IMR-90 (cell line): ENCODE measurements at regions not wholly inside any gene's neighbourhood (a gene's known extent, or its start where the extent isn't known, plus 50 kb on each side); places are given as distances from the start of the nearest gene placed in this dataset.

Source experiments
- ATAC-seq: fragments of 200-7000 bp; cut with Tn5 transposase; 2 replicates; pipeline ENCODE4 v1.9.1; 2020; ENCODE audit warnings: low read depth, mild to moderate bottlenecking, moderate library complexity
- BruUV-seq: library from RNA; stranded (reverse); fragments of 400-500 nt; replicated peaks from 2 replicates; lab custom pipeline; 2021; lab: Mats Ljungman, UMichigan
- CTCF ChIA-PET: fragments of 300-600 bp; formaldehyde crosslinking; extraction: SDS; loops from one replicate; lab custom pipeline; 2021; ENCODE audit warnings: antibody characterized with exemption; lab: Yijun Ruan, JAX
- POLR2A ChIA-PET: fragments of 300-600 bp; sonication (Branson Sonifier 250); formaldehyde crosslinking; loops from one replicate; lab custom pipeline; 2022; ENCODE audit warnings: antibody characterized with exemption; ENCODE audit not compliant: unreplicated experiment; lab: Charles Lee
- DNase-seq: peaks from one replicate; pipeline ENCODE4 v3.0.0; 2013
- H2AFZ ChIP-seq: replicated peaks from 2 replicates; pipeline ENCODE3; 2013; ENCODE audit warnings: low read length, mild to moderate bottlenecking; ENCODE audit not compliant: poor library complexity
- H2AK5ac ChIP-seq: 2 replicates; pipeline ENCODE4 v1.6.1; 2013; ENCODE audit warnings: low read depth, low read length, inconsistent platforms
- H2AK9ac ChIP-seq: replicated peaks from 2 replicates; pipeline ENCODE3; 2013; ENCODE audit warnings: mild to moderate bottlenecking, low read depth, low read length, moderate library complexity; ENCODE audit not compliant: poor library complexity
- H2BK120ac ChIP-seq: 2 replicates; pipeline ENCODE4 v1.6.1; 2013; ENCODE audit warnings: low read depth, low read length, inconsistent platforms
- H2BK15ac ChIP-seq: 3 replicates; pipeline ENCODE4 v1.6.1; 2013; ENCODE audit warnings: low read depth, low read length, inconsistent platforms
- H2BK20ac ChIP-seq: 2 replicates; pipeline ENCODE4 v1.6.1; 2013; ENCODE audit warnings: low read depth, mild to moderate bottlenecking, inconsistent platforms, low read length, moderate library complexity
- H2BK5ac ChIP-seq: 2 replicates; pipeline ENCODE4 v1.6.1; 2013; ENCODE audit warnings: mild to moderate bottlenecking, low read depth, low read length, inconsistent platforms; ENCODE audit not compliant: poor library complexity, severe bottlenecking
- H3K14ac ChIP-seq: replicated peaks from 2 replicates; pipeline ENCODE4 v1.6.1; 2013; ENCODE audit warnings: low read depth, low read length, inconsistent platforms
- H3K18ac ChIP-seq: 2 replicates; pipeline ENCODE4 v1.6.1; 2013; ENCODE audit warnings: low read depth, low read length, control low read depth
- H3K23ac ChIP-seq: 2 replicates; pipeline ENCODE4 v1.6.1; 2013; ENCODE audit warnings: low read depth, low read length, inconsistent platforms
- H3K27ac ChIP-seq: 2 replicates; pipeline ENCODE4 v1.5.1; 2013; ENCODE audit warnings: mild to moderate bottlenecking, control low read depth, low read length; ENCODE audit not compliant: insufficient read depth
- H3K27me3 ChIP-seq: 2 replicates; pipeline ENCODE4 v1.6.1; 2013; ENCODE audit warnings: low read length; ENCODE audit not compliant: control insufficient read depth, insufficient read depth
- H3K36me3 ChIP-seq: 2 replicates; pipeline ENCODE4 v1.6.1; 2013; ENCODE audit warnings: low read length, mixed read lengths; ENCODE audit not compliant: control insufficient read depth, insufficient read depth
- H3K4ac ChIP-seq: 2 replicates; pipeline ENCODE4 v1.6.1; 2013; ENCODE audit warnings: low read depth, low read length, inconsistent platforms
- H3K4me1 ChIP-seq: 2 replicates; pipeline ENCODE4 v1.6.1; 2013; ENCODE audit warnings: low read length, mixed read lengths; ENCODE audit not compliant: control insufficient read depth, insufficient read depth
- H3K4me2 ChIP-seq: 2 replicates; pipeline ENCODE4 v1.6.1; 2013; ENCODE audit warnings: low read depth, mild to moderate bottlenecking, control low read depth, low read length, moderate library complexity
- H3K4me3 ChIP-seq: 2 replicates; pipeline ENCODE4 v1.5.1; 2013; ENCODE audit warnings: low read depth, mild to moderate bottlenecking, control low read depth, low read length, moderate library complexity; ENCODE audit not compliant: insufficient read depth
- H3K56ac ChIP-seq: 2 replicates; pipeline ENCODE4 v1.6.1; 2013; ENCODE audit warnings: low read length, inconsistent platforms; ENCODE audit not compliant: insufficient read depth; ENCODE audit errors: extremely low read depth
- H3K79me1 ChIP-seq, 2 experiments: 2 replicates each; pipeline ENCODE4 v1.6.1; 2013; ENCODE audit warnings: low read length in 2 of 2, inconsistent platforms in 1 of 2, low read depth in 1 of 2
- H3K9ac ChIP-seq: 2 replicates; pipeline ENCODE4 v1.6.1; 2013; ENCODE audit warnings: low read depth, low read length, control low read depth
- H3K9me1 ChIP-seq: 2 replicates; pipeline ENCODE4 v1.6.1; 2013; ENCODE audit warnings: low read length, inconsistent platforms; ENCODE audit not compliant: insufficient read depth
- H3K9me3 ChIP-seq: 2 replicates; pipeline ENCODE4 v1.6.1; 2013; ENCODE audit warnings: low read length; ENCODE audit not compliant: control insufficient read depth, insufficient read depth
- H4K20me1 ChIP-seq: 2 replicates; pipeline ENCODE4 v1.6.1; 2013; ENCODE audit warnings: low read length, inconsistent platforms; ENCODE audit not compliant: insufficient read depth
- H4K5ac ChIP-seq: 2 replicates; pipeline ENCODE4 v1.6.1; 2013; ENCODE audit warnings: mild to moderate bottlenecking, low read depth, low read length, control low read depth
- H4K8ac ChIP-seq, 2 experiments: 2 replicates each; pipeline ENCODE4 v1.6.1; 2013; ENCODE audit warnings: low read depth in 2 of 2, low read length in 2 of 2, control low read depth in 1 of 2, inconsistent platforms in 1 of 2
- H4K91ac ChIP-seq: 2 replicates; pipeline ENCODE4 v1.6.1; 2013; ENCODE audit warnings: low read depth, low read length, inconsistent platforms; ENCODE audit not compliant: insufficient read depth
- BHLHE40 ChIP-seq: fragments of 150-350 bp; IDR thresholded peaks from 2 replicates; pipeline ENCODE4 v1.6.1; 2016; ENCODE audit warnings: mild to moderate bottlenecking, low read depth, low read length
- CEBPB ChIP-seq: IDR thresholded peaks from 2 replicates; pipeline ENCODE4 v1.6.1; 2012; ENCODE audit warnings: low read depth, low read length, improper control_type of control experiment
- CHD1 ChIP-seq: IDR thresholded peaks from 2 replicates; pipeline ENCODE4 v1.6.1; 2012; ENCODE audit warnings: low read depth, low read length, improper control_type of control experiment
- FOS ChIP-seq: fragments of 150-350 bp; IDR thresholded peaks from 2 replicates; pipeline ENCODE4 v1.6.1; 2016; ENCODE audit warnings: low read depth, low read length
- MAFK ChIP-seq: IDR thresholded peaks from 2 replicates; pipeline ENCODE4 v1.6.1; 2012; ENCODE audit warnings: low read depth, low read length, improper control_type of control experiment
- MAZ ChIP-seq: IDR thresholded peaks from 2 replicates; pipeline ENCODE4 v1.6.1; 2012; ENCODE audit warnings: low read depth, mild to moderate bottlenecking, low read length, improper control_type of control experiment, moderate library complexity, borderline replicate concordance
- MXI1 ChIP-seq: IDR thresholded peaks from 2 replicates; pipeline ENCODE4 v1.6.1; 2012; ENCODE audit warnings: low read depth, mild to moderate bottlenecking, low read length, moderate library complexity, borderline replicate concordance
- NFE2L2 ChIP-seq: fragments of 150-350 bp; IDR thresholded peaks from 2 replicates; pipeline ENCODE4 v1.6.1; 2016; ENCODE audit warnings: low read depth, mild to moderate bottlenecking, low read length
- POLR2A ChIP-seq: IDR thresholded peaks from 2 replicates; pipeline ENCODE4 v1.6.1; 2012; ENCODE audit warnings: mild to moderate bottlenecking, low read depth, low read length
- RAD21 ChIP-seq: IDR thresholded peaks from 2 replicates; pipeline ENCODE4 v1.6.1; 2012; ENCODE audit warnings: low read length, improper control_type of control experiment
- RCOR1 ChIP-seq: IDR thresholded peaks from 2 replicates; pipeline ENCODE4 v1.6.1; 2012; ENCODE audit warnings: mild to moderate bottlenecking, low read length, improper control_type of control experiment; ENCODE audit not compliant: insufficient replicate concordance
- RFX5 ChIP-seq: IDR thresholded peaks from 2 replicates; pipeline ENCODE4 v1.8.0; 2012; ENCODE audit warnings: low read depth, mild to moderate bottlenecking, low read length, moderate library complexity
- SMC3 ChIP-seq: fragments of 150-350 bp; IDR thresholded peaks from 2 replicates; pipeline ENCODE4 v1.6.1; 2016; ENCODE audit warnings: low read depth, mild to moderate bottlenecking, antibody characterized with exemption, low read length, moderate library complexity
- WGBS, 2 experiments: methylation state at CpG; one replicate each; pipeline versions ENCODE4 v1.1.5 to v1.1.7; 2013; ENCODE audit warnings: missing lambda C conversion rate in 2 of 2; ENCODE audit not compliant: insufficient read length in 1 of 2; ENCODE audit errors: extremely low coverage in 2 of 2; 5-methylcytosine and 5-hydroxymethylcytosine counted together
- dilution Hi-C: fragments of 300-500 bp; cut with HindIII; formaldehyde crosslinking; loops from one replicate; pipeline ENCODE4 v1.14.3; 2018; ENCODE audit warnings: low sequenced_read_pairs; ENCODE audit not compliant: unreplicated experiment
- in situ Hi-C: fragments of 300-500 bp; cut with MboI; formaldehyde crosslinking; loops from 3 replicates; pipeline ENCODE4 v1.14.3; 2019; ENCODE audit warnings: low sequenced_read_pairs, inconsistent platforms, mixed read lengths
- intact Hi-C: fragments of 100-400 bp; cut with micrococcal nuclease; formaldehyde crosslinking; loops from 2 replicates; pipeline ENCODE4 v1.10.0; 2022
- TF ChIP-seq, protein P1 (sequence below): conservative IDR thresholded peaks from 2 replicates; pipeline ENCODE4 v1.5.1; 2012; ENCODE audit warnings: mild to moderate bottlenecking, low read depth, low read length, improper control_type of control experiment
- TF ChIP-seq, protein P2 (sequence below): fragments of 150-350 bp; IDR thresholded peaks from 2 replicates; pipeline ENCODE4 v1.6.1; 2017; ENCODE audit warnings: mild to moderate bottlenecking, antibody characterized with exemption, low read length, low read depth
- TF ChIP-seq, protein P3 (sequence below): fragments of 150-350 bp; IDR thresholded peaks from 2 replicates; pipeline ENCODE4 v1.6.1; 2016; ENCODE audit warnings: low read depth, mild to moderate bottlenecking, low read length, moderate library complexity, borderline replicate concordance

DNA sequence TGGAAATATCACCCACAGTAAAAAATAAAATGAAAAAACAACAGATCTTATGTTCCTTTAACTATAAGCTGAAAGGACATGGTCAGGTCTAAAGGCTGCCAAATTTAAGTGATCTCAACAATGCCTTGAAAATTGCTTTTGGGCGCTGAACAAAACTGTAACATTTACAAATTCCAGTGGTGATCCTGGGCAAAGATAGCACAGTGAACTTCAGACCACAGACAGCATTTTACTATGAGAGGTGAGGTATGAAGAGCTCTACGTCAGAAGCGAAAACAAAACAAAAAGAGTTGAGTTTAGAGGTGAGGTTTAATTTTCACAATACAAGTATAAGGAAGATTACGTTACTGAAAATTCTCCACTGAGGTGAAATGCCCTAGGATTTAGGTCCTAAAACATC is 165.8 kb upstream of the STK32A start:
- H3K4ac ChIP-seq = no peak overlapping the region
- H3K27ac ChIP-seq = no peak overlapping the region
- CTCF ChIA-PET = no interaction called here
- no peaks in the 10 kb centered on the region for H3K27me3 ChIP-seq
- no peak overlapping the region for H3K9ac ChIP-seq
- no peak overlapping the region for H3K14ac ChIP-seq
- no peaks in the 10 kb centered on the region for H4K20me1 ChIP-seq
- H2BK15ac ChIP-seq = no peak overlapping the region
- TF ChIP-seq CEBPB (no peak), RCOR1 (no peak), MAZ (no peak), CHD1 (no peak), MAFK (no peak), MXI1 (no peak), NFE2L2 (no peak), SMC3 (no peak), BHLHE40 (no peak), RAD21 (no peak), RFX5 (no peak), FOS (no peak), POLR2A (no peak)
- TF ChIP-seq, protein P1, sequence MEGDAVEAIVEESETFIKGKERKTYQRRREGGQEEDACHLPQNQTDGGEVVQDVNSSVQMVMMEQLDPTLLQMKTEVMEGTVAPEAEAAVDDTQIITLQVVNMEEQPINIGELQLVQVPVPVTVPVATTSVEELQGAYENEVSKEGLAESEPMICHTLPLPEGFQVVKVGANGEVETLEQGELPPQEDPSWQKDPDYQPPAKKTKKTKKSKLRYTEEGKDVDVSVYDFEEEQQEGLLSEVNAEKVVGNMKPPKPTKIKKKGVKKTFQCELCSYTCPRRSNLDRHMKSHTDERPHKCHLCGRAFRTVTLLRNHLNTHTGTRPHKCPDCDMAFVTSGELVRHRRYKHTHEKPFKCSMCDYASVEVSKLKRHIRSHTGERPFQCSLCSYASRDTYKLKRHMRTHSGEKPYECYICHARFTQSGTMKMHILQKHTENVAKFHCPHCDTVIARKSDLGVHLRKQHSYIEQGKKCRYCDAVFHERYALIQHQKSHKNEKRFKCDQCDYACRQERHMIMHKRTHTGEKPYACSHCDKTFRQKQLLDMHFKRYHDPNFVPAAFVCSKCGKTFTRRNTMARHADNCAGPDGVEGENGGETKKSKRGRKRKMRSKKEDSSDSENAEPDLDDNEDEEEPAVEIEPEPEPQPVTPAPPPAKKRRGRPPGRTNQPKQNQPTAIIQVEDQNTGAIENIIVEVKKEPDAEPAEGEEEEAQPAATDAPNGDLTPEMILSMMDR = no peak
- TF ChIP-seq, protein P2, sequence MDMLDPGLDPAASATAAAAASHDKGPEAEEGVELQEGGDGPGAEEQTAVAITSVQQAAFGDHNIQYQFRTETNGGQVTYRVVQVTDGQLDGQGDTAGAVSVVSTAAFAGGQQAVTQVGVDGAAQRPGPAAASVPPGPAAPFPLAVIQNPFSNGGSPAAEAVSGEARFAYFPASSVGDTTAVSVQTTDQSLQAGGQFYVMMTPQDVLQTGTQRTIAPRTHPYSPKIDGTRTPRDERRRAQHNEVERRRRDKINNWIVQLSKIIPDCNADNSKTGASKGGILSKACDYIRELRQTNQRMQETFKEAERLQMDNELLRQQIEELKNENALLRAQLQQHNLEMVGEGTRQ = no peak
- TF ChIP-seq, protein P3, sequence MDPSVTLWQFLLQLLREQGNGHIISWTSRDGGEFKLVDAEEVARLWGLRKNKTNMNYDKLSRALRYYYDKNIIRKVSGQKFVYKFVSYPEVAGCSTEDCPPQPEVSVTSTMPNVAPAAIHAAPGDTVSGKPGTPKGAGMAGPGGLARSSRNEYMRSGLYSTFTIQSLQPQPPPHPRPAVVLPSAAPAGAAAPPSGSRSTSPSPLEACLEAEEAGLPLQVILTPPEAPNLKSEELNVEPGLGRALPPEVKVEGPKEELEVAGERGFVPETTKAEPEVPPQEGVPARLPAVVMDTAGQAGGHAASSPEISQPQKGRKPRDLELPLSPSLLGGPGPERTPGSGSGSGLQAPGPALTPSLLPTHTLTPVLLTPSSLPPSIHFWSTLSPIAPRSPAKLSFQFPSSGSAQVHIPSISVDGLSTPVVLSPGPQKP = no peak
- no peak for DNase-seq
- H4K5ac ChIP-seq = no peak overlapping the region
- no peaks in the 10 kb centered on the region for H3K9me1 ChIP-seq
- no TSS peak for BruUV-seq
- no peak overlapping the region for H3K56ac ChIP-seq
- no peak overlapping the region for H3K23ac ChIP-seq
- no peak overlapping the region for H3K4me3 ChIP-seq
- no peak overlapping the region for H2AFZ ChIP-seq
- no peak overlapping the region for H2BK5ac ChIP-seq
- no peak overlapping the region for H2AK9ac ChIP-seq
- intact Hi-C loops (no loop called here), dilution Hi-C loops (no loop called here), in situ Hi-C loops (no loop called here)
- no peak overlapping the region for H3K4me2 ChIP-seq
- H4K8ac ChIP-seq = no peak overlapping the region
- no peak overlapping the region for H3K18ac ChIP-seq
- H4K91ac ChIP-seq = no peak overlapping the region
- no peak for ATAC-seq
- H3K9me3 ChIP-seq = no peaks in the 10 kb centered on the region
- no peaks in the 10 kb centered on the region for H3K36me3 ChIP-seq
- no peak overlapping the region for H2AK5ac ChIP-seq
- H2BK120ac ChIP-seq = no peak overlapping the region
- no peaks in the 10 kb centered on the region for H3K79me1 ChIP-seq
- WGBS, 2 experiments = no CpG with 5 or more reads among the region's 4 CpGs
- no peaks in the 10 kb centered on the region for H3K4me1 ChIP-seq
- POLR2A ChIA-PET = no interaction called here
- no peak overlapping the region for H2BK20ac ChIP-seq
